OCI-LY3 (cell line): ENCODE measurements at regions not wholly inside any gene's neighbourhood (a gene's known extent, or its start where the extent isn't known, plus 50 kb on each side); places are given as distances from the start of the nearest gene placed in this dataset.
"Not testable (repeated sequence)": the region's sequence is repeated elsewhere in the genome, so short reads cannot be mapped to it uniquely, and the experiment has no call there.

Experiments
- H2AFZ ChIP-seq: fragments of 200-600, 300-600 bp; shearing (Covaris generic); 2 replicates; pipeline ENCODE4 v1.6.0; 2014; ENCODE audit warnings: antibody characterized with exemption, low read depth, low read length
- H3K27ac ChIP-seq: fragments of 200-600, 300-600 bp; sonication (generic); 2 replicates; pipeline ENCODE4 v1.5.1; 2014; ENCODE audit warnings: mild to moderate bottlenecking, low read length, moderate library complexity, mixed read lengths
- H3K27me3 ChIP-seq: fragments of 200-600, 300-600 bp; sonication (generic); 2 replicates; pipeline ENCODE4 v1.6.1; 2014; ENCODE audit warnings: low read depth, low read length, mixed read lengths
- H3K36me3 ChIP-seq: fragments of 200-600, 300-600 bp; sonication (generic); replicated peaks from 2 replicates; pipeline ENCODE3; 2014; ENCODE audit warnings: low read depth, low read length, mixed read lengths
- H3K4me1 ChIP-seq: fragments of 300-600, 200-600 bp; sonication (generic); 2 replicates; pipeline ENCODE4 v1.6.1; 2014; ENCODE audit warnings: low read length, mixed read lengths
- H3K4me2 ChIP-seq: fragments of 200-600, 300-600 bp; sonication (generic); 2 replicates; pipeline ENCODE4 v1.6.1; 2014; ENCODE audit warnings: low read length, mixed read lengths
- H3K4me3 ChIP-seq: fragments of 300-600, 200-600 bp; sonication (generic); 2 replicates; pipeline ENCODE4 v1.5.1; 2014; ENCODE audit warnings: antibody characterized with exemption, mild to moderate bottlenecking, low read length, moderate library complexity
- H3K79me2 ChIP-seq: fragments of 300-600, 200-600 bp; shearing (Covaris generic); 2 replicates; pipeline ENCODE4 v1.6.1; 2014; ENCODE audit warnings: mild to moderate bottlenecking, low read length, mixed read lengths
- H3K9ac ChIP-seq: fragments of 300-600, 200-600 bp; shearing (Covaris generic); 2 replicates; pipeline ENCODE4 v1.6.0; 2014; ENCODE audit warnings: mild to moderate bottlenecking, low read length, moderate library complexity
- H3K9me3 ChIP-seq: fragments of 200-600, 300-600 bp; shearing (Covaris generic); 2 replicates; pipeline ENCODE4 v1.6.1; 2014; ENCODE audit warnings: low read length, mixed read lengths; ENCODE audit not compliant: insufficient read depth
- H4K20me1 ChIP-seq: fragments of 200-600, 300-600 bp; sonication (generic); 2 replicates; pipeline ENCODE4 v1.6.1; 2016; ENCODE audit warnings: low read length, mixed read lengths; ENCODE audit not compliant: insufficient read depth
- EZH2phosphoT487 ChIP-seq: fragments of 200-600 bp; shearing (Covaris generic); IDR thresholded peaks from 2 replicates; pipeline ENCODE4 v1.6.1; 2018; ENCODE audit warnings: antibody characterized with exemption, mixed run types, low read depth
- TF ChIP-seq, protein P1 (sequence below): fragments of 200-600, 300-600 bp; sonication (generic); IDR thresholded peaks from 2 replicates; pipeline ENCODE4 v1.5.1; 2014; ENCODE audit warnings: antibody characterized with exemption, low read length, low read depth

- Histone ChIP-seq H4K20me1 (no peaks in the 10 kb centered on the region), H3K4me3 (no peak overlapping the region), H3K4me1 (no peaks in the 10 kb centered on the region), H2AFZ (no peak overlapping the region), H3K27ac (no peak overlapping the region), H3K36me3 (no peaks in the 10 kb centered on the region), H3K9ac (no peak overlapping the region), H3K9me3 (no peaks in the 10 kb centered on the region), H3K27me3 (no peaks in the 10 kb centered on the region), H3K79me2 (no peaks in the 10 kb centered on the region), H3K4me2 (no peak overlapping the region)
- TF ChIP-seq, protein P1, sequence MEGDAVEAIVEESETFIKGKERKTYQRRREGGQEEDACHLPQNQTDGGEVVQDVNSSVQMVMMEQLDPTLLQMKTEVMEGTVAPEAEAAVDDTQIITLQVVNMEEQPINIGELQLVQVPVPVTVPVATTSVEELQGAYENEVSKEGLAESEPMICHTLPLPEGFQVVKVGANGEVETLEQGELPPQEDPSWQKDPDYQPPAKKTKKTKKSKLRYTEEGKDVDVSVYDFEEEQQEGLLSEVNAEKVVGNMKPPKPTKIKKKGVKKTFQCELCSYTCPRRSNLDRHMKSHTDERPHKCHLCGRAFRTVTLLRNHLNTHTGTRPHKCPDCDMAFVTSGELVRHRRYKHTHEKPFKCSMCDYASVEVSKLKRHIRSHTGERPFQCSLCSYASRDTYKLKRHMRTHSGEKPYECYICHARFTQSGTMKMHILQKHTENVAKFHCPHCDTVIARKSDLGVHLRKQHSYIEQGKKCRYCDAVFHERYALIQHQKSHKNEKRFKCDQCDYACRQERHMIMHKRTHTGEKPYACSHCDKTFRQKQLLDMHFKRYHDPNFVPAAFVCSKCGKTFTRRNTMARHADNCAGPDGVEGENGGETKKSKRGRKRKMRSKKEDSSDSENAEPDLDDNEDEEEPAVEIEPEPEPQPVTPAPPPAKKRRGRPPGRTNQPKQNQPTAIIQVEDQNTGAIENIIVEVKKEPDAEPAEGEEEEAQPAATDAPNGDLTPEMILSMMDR, result no peak
- no peak for TF ChIP-seq EZH2phosphoT487
Observed at GRCh38 chr4:27442146-27442545, 581.5 kb downstream of the STIM2 start.

- H4K20me1 ChIP-seq, H3K9me3 ChIP-seq, H3K27ac ChIP-seq, H3K36me3 ChIP-seq, H3K4me3 ChIP-seq, H2AFZ ChIP-seq, H3K9ac ChIP-seq, H3K79me2 ChIP-seq, H3K27me3 ChIP-seq, H3K4me1 ChIP-seq, H3K4me2 ChIP-seq: not testable (repeated sequence)
Observed at GRCh38 chr4:27442661-27443060, 582.0 kb downstream of the STIM2 start.

- H3K79me2 ChIP-seq, result no peaks in the 10 kb centered on the region
- no peak overlapping the region for H3K4me3 ChIP-seq
- H3K4me2 ChIP-seq, result no peak overlapping the region
- H3K27me3 ChIP-seq, result no peaks in the 10 kb centered on the region
- H3K9me3 ChIP-seq, result no peaks in the 10 kb centered on the region
- H3K27ac ChIP-seq, result no peak overlapping the region
- H4K20me1 ChIP-seq, result no peaks in the 10 kb centered on the region
- H3K9ac ChIP-seq, result no peak overlapping the region
- H3K4me1 ChIP-seq, result no peaks in the 10 kb centered on the region
- no peak overlapping the region for H2AFZ ChIP-seq
- TF ChIP-seq, protein P1, result no peak
- no peak for TF ChIP-seq EZH2phosphoT487
- no peaks in the 10 kb centered on the region for H3K36me3 ChIP-seq
Observed at GRCh38 chr4:27463816-27464215, 603.2 kb downstream of the STIM2 start.

DNA sequence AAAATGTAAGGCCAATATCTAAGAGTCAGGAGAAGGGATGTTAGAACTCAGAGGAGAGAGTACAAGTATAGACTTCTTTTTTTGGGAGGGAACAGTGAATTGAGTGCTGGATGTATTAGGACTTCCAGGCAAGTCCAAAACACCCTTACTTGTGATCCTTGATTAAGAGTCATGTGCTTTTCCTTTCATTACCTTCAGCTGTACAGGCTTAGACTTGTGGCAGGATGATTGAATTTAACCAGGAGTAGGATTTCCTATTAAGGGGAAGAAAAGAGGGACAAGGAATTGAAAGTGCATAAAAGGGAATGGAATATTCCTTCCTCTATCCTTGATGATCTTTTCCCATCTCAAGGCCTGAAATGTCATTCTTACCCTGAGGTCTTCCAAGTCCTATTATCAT, 606.7 kb downstream of the STIM2 start:
- Histone ChIP-seq H3K9ac (no peak overlapping the region), H3K9me3 (no peaks in the 10 kb centered on the region), H2AFZ (no peak overlapping the region), H3K4me2 (no peak overlapping the region), H3K79me2 (no peaks in the 10 kb centered on the region), H3K27me3 (no peaks in the 10 kb centered on the region), H3K4me3 (no peak overlapping the region), H4K20me1 (no peaks in the 10 kb centered on the region), H3K4me1 (no peaks in the 10 kb centered on the region), H3K27ac (no peak overlapping the region), H3K36me3 (no peaks in the 10 kb centered on the region)
- no peak for TF ChIP-seq EZH2phosphoT487
- TF ChIP-seq, protein P1, result no peak

DNA sequence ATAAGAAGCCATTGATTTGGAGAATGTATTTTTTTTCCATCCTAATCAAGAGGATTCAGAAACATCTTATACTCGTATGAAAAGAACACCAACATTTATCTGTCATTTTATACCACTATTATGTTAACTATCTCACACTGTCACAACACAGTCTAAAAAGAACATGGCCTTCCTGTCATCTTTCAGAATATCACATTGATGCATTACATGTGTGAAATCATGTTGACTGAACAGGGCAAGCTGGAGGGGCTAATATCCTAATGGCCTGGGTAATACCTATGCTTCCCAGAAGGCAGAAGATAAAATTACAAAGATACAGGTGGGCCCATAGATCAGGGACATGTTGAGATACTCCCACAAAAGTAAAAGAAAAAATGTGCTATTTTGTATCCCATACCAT, 611.7 kb downstream of the STIM2 start:
- no peaks in the 10 kb centered on the region for H4K20me1 ChIP-seq
- H3K9ac ChIP-seq, result no peak overlapping the region
- no peaks in the 10 kb centered on the region for H3K4me1 ChIP-seq
- H3K4me3 ChIP-seq, result no peak overlapping the region
- H3K27me3 ChIP-seq, result no peaks in the 10 kb centered on the region
- no peaks in the 10 kb centered on the region for H3K79me2 ChIP-seq
- H3K4me2 ChIP-seq, result no peak overlapping the region
- H3K36me3 ChIP-seq, result no peaks in the 10 kb centered on the region
- no peak overlapping the region for H2AFZ ChIP-seq
- no peak for TF ChIP-seq EZH2phosphoT487
- TF ChIP-seq, protein P1, result no peak
- no peaks in the 10 kb centered on the region for H3K9me3 ChIP-seq
- H3K27ac ChIP-seq, result no peak overlapping the region
